ENCODE measurements at regions not wholly inside any gene's neighbourhood (a gene's known extent, or its start where the extent isn't known, plus 50 kb on each side); places are given as distances from the start of the nearest gene placed in this dataset.

- Histone ChIP-seq H3K4me3 (ENCODE audit: low read length in 3 of 3) (no peak overlapping the region), H3K9ac (ENCODE audit: low read length in 3 of 3) (no peak overlapping the region), H3K36me3 (ENCODE audit: control insufficient read depth in 2 of 3, insufficient read depth in 3 of 3, low read length in 3 of 3) (no peaks in the 10 kb centered on the region), H3K4me1 (ENCODE audit: control insufficient read depth in 2 of 3, insufficient read depth in 2 of 3, low read depth in 1 of 3, low read length in 3 of 3) (no peaks in the 10 kb centered on the region), H3K9me3 (ENCODE audit: control insufficient read depth in 2 of 3, insufficient read depth in 1 of 3, low read length in 3 of 3) (no peaks in the 10 kb centered on the region), H3K27me3 (ENCODE audit: control insufficient read depth, insufficient read depth, low read length) (no peaks in the 10 kb centered on the region), H3K27ac (ENCODE audit: low read depth in 2 of 2, low read length in 2 of 2) (no peak overlapping the region)
- intact Hi-C loops (cut with DNase I): no loop called here
- no peak for TF ChIP-seq CTCF (IDR thresholded peaks at IDR 0.05; ENCODE audit: borderline replicate concordance, extremely low read depth, insufficient read depth)
- FAIRE-seq (no peak), DNase-seq (no peak)
Observed at GRCh38 chrX:5145957-5146356, 1082.7 kb downstream of the NLGN4X start.

- no peak overlapping the region for H3K27ac ChIP-seq (ENCODE audit: low read depth in 2 of 2, low read length in 2 of 2)
- H3K9me3 ChIP-seq (ENCODE audit: control insufficient read depth in 2 of 3, insufficient read depth in 1 of 3, low read length in 3 of 3): no peaks in the 10 kb centered on the region
- H3K4me3 ChIP-seq (ENCODE audit: low read length in 3 of 3): no peak overlapping the region
- no peak for TF ChIP-seq CTCF (IDR thresholded peaks at IDR 0.05; ENCODE audit: borderline replicate concordance, extremely low read depth, insufficient read depth)
- intact Hi-C loops (cut with DNase I): no loop called here
- H3K4me1 ChIP-seq (ENCODE audit: control insufficient read depth in 2 of 3, insufficient read depth in 2 of 3, low read depth in 1 of 3, low read length in 3 of 3): no peaks in the 10 kb centered on the region
- no peak overlapping the region for H3K9ac ChIP-seq (ENCODE audit: low read length in 3 of 3)
- H3K27me3 ChIP-seq (ENCODE audit: control insufficient read depth, insufficient read depth, low read length): no peaks in the 10 kb centered on the region
- no peak for DNase-seq
- no peak for FAIRE-seq
- H3K36me3 ChIP-seq (ENCODE audit: control insufficient read depth in 2 of 3, insufficient read depth in 3 of 3, low read length in 3 of 3): no peaks in the 10 kb centered on the region
Observed at GRCh38 chrX:5142644-5143043, 1086.0 kb downstream of the NLGN4X start.

DNA sequence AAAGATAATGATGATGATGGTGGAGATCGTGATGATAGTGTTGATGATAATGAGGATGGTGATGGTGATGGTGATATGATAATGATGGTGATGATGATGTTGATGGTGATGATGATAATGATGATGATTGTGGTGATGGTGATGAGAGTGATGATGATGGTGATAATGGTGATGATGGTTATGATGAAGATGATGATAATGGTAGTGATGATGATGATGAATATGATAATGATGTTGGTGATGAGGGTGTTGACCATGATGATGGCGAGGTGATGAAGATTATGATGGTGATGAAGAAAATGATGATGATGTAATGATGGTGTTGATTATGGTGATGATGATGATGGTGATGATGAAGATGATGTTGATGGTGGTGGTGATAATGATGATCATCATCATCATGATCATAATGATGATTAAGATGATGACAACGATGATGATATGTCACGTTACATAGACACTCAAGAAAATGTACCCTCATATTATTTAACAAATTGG lies 1106.4 kb downstream of the NLGN4X start:
- H3K27me3 ChIP-seq (ENCODE audit: control insufficient read depth, insufficient read depth, low read length): no peaks in the 10 kb centered on the region
- H3K4me3 ChIP-seq (ENCODE audit: low read length in 3 of 3): no peak overlapping the region
- peaks cover 0 to 1% (median 0%) of the 10 kb centered on the region in 3 donors for H3K9me3 ChIP-seq (ENCODE audit: control insufficient read depth in 2 of 3, insufficient read depth in 1 of 3, low read length in 3 of 3)
- no peaks in the 10 kb centered on the region for H3K4me1 ChIP-seq (ENCODE audit: control insufficient read depth in 2 of 3, insufficient read depth in 2 of 3, low read depth in 1 of 3, low read length in 3 of 3)
- no peak for TF ChIP-seq CTCF (IDR thresholded peaks at IDR 0.05; ENCODE audit: borderline replicate concordance, extremely low read depth, insufficient read depth)
- DNase-seq (no peak), FAIRE-seq (no peak)
- H3K27ac ChIP-seq (ENCODE audit: low read depth in 2 of 2, low read length in 2 of 2): no peak overlapping the region
- no peaks in the 10 kb centered on the region for H3K36me3 ChIP-seq (ENCODE audit: control insufficient read depth in 2 of 3, insufficient read depth in 3 of 3, low read length in 3 of 3)
- H3K9ac ChIP-seq (ENCODE audit: low read length in 3 of 3): no peak overlapping the region
- intact Hi-C loops (cut with DNase I): no loop called here

- FAIRE-seq (no peak), DNase-seq (no peak)
- intact Hi-C loops (cut with DNase I): no loop called here
- no peak overlapping the region for H3K4me3 ChIP-seq (ENCODE audit: low read length in 3 of 3)
- no peak overlapping the region for H3K27ac ChIP-seq (ENCODE audit: low read depth in 2 of 2, low read length in 2 of 2)
- TF ChIP-seq CTCF (IDR thresholded peaks at IDR 0.05; ENCODE audit: borderline replicate concordance, extremely low read depth, insufficient read depth): no peak
- H3K9me3 ChIP-seq (ENCODE audit: control insufficient read depth in 2 of 3, insufficient read depth in 1 of 3, low read length in 3 of 3): peaks cover 0 to 1% (median 0%) of the 10 kb centered on the region in 3 donors
- H3K4me1 ChIP-seq (ENCODE audit: control insufficient read depth in 2 of 3, insufficient read depth in 2 of 3, low read depth in 1 of 3, low read length in 3 of 3): no peaks in the 10 kb centered on the region
- H3K36me3 ChIP-seq (ENCODE audit: control insufficient read depth in 2 of 3, insufficient read depth in 3 of 3, low read length in 3 of 3): no peaks in the 10 kb centered on the region
- H3K27me3 ChIP-seq (ENCODE audit: control insufficient read depth, insufficient read depth, low read length): no peaks in the 10 kb centered on the region
- H3K9ac ChIP-seq (ENCODE audit: low read length in 3 of 3): no peak overlapping the region
Observed at GRCh38 chrX:5117816-5118215, 1110.9 kb downstream of the NLGN4X start.
